ENCODE measurements at regions not wholly inside any gene's neighbourhood (a gene's known extent, or its start where the extent isn't known, plus 50 kb on each side); places are given as distances from the start of the nearest gene placed in this dataset.

- DNase-seq (ENCODE audit: low read depth in 2 of 2), result no peak
Observed at GRCh38 chr5:2696156-2696807, 55.2 kb downstream of the IRX2 start.

GRCh38 chr5:2695200-2695891 lies 56.1 kb downstream of the IRX2 start:
- no peak for DNase-seq (ENCODE audit: low read depth in 2 of 2)

- no peak for DNase-seq (ENCODE audit: low read depth in 2 of 2)
Observed at GRCh38 chr5:2691530-2691929, 59.9 kb downstream of the IRX2 start.

DNA sequence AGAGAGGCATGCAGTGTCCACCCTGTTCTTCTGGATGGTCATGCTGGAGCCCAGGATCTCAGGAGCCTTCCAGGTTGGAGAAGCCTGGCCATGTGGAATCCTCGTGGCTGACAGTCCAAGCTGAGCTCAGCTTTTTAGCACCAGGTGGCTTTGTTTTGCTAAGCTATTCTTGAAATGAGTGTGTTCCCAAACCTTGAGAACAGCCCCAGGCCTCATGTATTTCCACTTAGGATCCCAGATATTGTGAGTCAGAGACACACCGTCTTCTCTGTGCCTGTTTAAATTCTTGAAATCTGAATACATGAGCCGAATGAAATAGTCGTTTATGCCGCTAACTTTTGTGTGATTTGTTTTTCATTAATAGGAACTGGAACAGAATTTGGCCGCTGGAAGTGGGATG lies 61.2 kb downstream of the IRX2 start:
- no peak for DNase-seq (ENCODE audit: low read depth in 2 of 2)

- no peak for DNase-seq (ENCODE audit: low read depth in 2 of 2)
Observed at GRCh38 chr5:2688586-2688985, 62.9 kb downstream of the IRX2 start.

DNA sequence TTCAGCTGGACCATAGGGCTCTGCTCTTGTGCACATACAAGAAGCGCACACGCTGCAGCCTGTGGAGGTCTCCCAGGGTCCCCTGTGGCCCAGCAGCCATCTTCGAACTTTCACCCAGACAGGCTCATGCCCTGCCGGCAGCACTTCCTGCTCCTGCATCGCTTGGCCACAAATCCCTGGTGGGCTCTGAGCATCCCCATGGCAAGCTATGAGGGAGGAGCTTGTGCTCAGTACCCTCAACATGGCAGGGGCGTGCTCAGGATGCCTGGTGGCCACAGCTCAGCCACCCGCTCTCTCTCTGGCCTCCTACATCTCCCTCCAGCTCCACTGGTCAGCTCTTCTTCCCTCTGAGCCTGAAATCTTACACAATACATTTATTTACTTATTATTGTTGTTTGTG lies 63.7 kb downstream of the IRX2 start:
- no peak for DNase-seq (ENCODE audit: low read depth in 2 of 2)

DNA sequence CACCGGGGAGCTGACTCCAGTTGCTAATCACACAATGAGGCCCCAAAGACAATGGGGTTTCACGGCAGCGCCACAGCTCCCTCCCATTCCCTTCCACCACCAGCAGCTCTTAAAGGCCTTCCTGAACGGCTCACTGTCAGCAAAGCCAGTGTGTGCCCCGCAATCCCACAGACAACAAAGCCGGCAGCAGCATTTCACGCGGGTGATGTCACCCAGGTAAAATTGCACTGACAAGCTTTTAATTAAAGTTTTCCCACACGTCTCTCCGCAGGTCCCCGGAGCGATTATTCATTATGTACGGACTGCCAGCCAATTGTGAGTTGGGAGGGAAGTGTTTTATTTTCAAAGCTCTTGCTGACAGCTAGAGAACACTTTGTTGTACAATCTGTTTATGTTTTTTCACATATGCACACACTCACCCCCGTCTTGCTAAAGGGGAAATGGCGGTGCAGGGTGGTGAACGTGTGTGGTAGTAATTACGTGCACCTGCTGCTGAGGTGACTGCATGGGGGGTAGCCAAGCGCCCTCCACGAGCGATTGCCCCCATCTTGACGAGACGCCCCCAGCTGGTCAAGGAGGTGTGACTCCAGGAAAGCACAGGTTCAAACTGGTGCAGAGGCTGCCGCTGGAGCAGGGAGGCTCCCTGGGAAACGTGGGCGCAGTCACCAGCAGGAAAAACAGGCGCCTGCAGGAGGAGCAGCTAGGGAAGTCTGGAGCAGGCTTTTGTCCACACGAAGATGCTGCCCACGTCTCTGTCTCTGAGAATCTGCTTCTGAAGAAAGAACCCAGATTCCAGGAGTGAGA lies 65.0 kb downstream of the IRX2 start:
- DNase-seq (ENCODE audit: low read depth in 2 of 2), result no peak

GRCh38 chr5:2685651-2686272 lies 65.7 kb downstream of the IRX2 start:
- no peak for DNase-seq (ENCODE audit: low read depth in 2 of 2)

- DNase-seq (ENCODE audit: low read depth in 2 of 2), result no peak
Observed at GRCh38 chr5:2684606-2685005, 66.9 kb downstream of the IRX2 start.

- DNase-seq (ENCODE audit: low read depth in 2 of 2), result no peak
Observed at GRCh38 chr5:2683720-2684119, 67.8 kb downstream of the IRX2 start.

- DNase-seq (ENCODE audit: low read depth in 2 of 2), result no peak
Observed at GRCh38 chr5:2681476-2681875, 70.0 kb downstream of the IRX2 start.

- no peak for DNase-seq (ENCODE audit: low read depth in 2 of 2)
Observed at GRCh38 chr5:2680979-2681378, 70.5 kb downstream of the IRX2 start.

GRCh38 chr5:2677689-2678088 lies 73.8 kb downstream of the IRX2 start:
- no peak for DNase-seq (ENCODE audit: low read depth in 2 of 2)

DNA sequence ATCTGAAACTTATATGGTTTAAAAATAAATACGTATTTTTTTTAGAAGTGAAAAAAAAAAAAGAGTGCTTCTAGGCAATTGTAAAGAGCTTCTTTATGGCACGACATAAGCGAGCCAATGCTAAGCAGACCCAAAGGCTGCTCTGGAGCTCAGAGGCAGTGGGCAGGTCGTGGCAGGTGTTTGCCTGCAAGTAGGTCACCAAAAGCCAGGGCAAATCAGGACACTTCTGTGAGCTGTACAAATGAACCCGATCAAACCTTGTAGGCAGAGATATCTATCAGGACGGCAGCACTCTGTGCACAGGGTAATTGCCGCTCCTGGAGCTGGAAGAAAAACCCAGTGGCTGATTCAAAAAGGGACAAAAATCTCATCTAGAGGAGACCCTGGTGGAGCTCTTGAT lies 75.9 kb downstream of the IRX2 start:
- DNase-seq (ENCODE audit: low read depth in 2 of 2), result no peak

DNA sequence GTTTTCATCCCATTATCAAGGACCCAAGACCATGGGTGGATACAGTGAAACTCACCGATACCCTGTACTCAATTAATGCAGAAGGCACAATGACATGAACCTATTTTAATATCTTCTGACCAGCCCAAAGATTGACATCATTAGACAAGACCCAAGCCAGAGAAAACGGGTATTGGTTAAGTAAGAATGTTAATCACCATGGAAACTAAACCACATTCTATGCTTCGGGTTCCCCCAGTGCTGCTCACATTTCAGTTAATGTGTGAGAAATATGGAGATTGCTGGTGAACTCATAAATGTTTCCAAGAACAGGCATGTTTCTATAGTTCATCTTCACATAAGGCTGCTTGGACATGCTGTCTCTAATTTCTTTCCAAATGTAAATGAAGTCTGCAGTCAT lies 77.0 kb downstream of the IRX2 start:
- no peak for DNase-seq (ENCODE audit: low read depth in 2 of 2)

DNA sequence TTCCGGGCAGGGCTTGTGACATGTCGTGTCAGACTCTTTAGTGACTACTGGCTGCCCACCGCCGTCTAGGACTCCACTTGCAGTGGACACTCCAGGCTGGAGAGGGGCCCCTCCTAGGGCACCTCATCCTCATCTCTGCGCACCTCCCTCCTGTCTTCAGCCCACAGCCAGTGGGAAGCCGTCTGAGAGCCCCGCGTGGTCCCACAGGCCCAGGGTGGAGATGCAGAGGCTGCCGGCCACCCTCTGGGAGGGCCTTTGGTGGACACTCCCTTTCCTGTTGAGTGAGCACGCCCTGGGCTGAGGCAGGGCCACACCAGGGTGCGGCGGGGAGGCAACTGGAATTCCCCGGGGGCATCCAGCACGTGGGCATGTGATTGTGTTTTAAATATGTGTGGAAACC lies 80.5 kb downstream of the IRX2 start:
- no peak for DNase-seq (ENCODE audit: low read depth in 2 of 2)

DNA sequence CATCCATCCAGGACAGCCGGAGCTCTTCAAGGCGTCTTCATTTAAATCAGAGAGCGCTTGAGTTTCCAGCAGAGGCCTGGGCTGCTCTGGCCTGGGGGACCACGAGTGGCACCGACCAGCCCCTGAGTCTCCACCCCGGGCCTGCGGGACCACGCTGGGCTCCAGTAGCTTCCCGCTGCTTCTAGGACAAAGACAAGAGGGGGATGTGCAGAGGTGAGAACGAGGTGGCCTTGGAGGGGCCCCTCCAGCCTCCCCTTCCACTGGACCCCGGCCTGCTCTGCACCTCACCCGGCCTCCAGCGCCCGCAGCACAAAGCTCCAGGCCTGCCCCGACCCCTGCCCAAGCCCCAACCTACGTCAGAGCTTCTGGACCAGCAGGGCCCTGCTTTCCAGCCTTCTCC lies 81.6 kb downstream of the IRX2 start:
- no peak for DNase-seq (ENCODE audit: low read depth in 2 of 2)

- no peak for DNase-seq (ENCODE audit: low read depth in 2 of 2)
Observed at GRCh38 chr5:2669259-2669658, 82.2 kb downstream of the IRX2 start.

- DNase-seq (ENCODE audit: low read depth in 2 of 2), result no peak
Observed at GRCh38 chr5:2666081-2666480, 85.4 kb downstream of the IRX2 start.

- no peak for DNase-seq (ENCODE audit: low read depth in 2 of 2)
Observed at GRCh38 chr5:2663489-2663888, 88.0 kb downstream of the IRX2 start.

- DNase-seq (ENCODE audit: low read depth in 2 of 2), result no peak
Observed at GRCh38 chr5:2660315-2660714, 91.2 kb downstream of the IRX2 start.

DNA sequence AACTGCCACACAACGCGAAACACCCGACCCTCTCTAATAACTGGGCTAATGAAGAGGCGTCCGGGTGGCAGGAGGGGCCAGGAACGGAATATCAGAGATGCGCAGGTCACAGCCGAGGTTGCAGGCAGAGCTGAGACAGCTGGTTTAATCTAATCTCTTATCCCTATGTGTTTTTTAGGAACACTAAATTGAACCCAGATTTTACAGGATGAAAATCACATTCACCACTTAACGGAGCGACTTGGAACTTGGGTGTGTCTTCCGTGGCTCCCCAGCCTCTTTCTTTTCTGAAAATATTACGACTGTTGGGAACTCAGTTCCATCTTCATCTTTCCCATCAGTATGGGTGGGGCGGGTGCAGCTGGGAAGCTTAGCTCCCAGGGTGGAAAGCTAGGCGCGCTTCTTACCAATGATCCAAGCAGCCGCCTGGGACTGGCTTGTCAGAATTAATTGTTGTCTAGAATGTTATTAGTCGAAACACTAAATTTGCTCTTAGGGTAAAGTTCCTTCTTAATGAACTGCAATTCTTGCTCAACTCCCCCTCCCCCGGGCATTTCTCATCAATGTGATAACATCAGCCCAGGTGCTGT lies 92.5 kb downstream of the IRX2 start:
- DNase-seq (ENCODE audit: low read depth in 2 of 2), result no peak
